GM18861 (cell line): ENCODE measurements at regions not wholly inside any gene's neighbourhood (a gene's known extent, or its start where the extent isn't known, plus 50 kb on each side); places are given as distances from the start of the nearest gene placed in this dataset.

Source experiments
- ATAC-seq: cut with Tn5 transposase; IDR thresholded peaks from one replicate; pipeline ENCODE4 v1.9.1; 2021; ENCODE audit not compliant: unreplicated experiment

DNA sequence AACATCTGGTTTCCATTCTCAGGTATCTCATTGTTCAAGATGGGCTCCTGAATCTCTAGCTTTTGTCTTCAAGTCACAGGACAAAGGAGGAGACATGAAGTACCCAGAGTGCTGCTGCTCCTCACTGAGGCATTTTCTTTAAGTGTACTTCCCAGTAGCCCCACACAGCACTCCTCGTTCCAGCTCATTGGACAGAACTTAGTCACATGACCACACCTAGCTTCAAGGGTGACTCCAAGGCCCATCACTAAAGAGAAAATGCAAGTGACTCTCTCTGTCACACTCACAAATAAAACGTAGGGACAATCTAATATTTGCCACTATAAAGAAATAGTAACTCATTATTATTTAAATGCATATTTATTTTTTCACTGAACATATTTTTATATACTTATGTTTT lies 58.3 kb upstream of the NEUROD6 start:
- ATAC-seq, result no peak

DNA sequence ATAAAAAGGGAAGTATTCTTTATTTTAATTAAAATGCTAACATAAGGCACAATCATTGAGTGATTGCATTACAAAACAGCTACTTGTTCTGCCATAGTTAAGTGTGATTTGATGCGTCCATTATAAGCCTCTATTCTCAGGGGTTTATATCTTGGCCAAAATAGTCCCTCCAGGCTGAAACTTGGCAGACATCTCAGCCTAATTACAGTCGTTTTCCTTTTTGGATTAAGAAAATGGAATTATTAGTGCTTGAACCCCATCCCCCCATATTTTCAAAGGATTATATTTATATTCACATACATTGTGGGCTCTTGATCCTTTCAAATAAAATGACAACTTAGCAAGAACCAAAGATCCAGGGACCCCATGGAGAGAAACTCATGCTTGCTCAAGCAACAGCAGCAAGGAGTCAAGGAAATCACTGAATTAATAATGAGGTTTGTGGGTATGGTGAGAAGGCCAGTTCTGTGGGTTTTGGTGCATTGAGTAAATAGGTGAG lies 66.7 kb upstream of the NEUROD6 start:
- no peak for ATAC-seq

DNA sequence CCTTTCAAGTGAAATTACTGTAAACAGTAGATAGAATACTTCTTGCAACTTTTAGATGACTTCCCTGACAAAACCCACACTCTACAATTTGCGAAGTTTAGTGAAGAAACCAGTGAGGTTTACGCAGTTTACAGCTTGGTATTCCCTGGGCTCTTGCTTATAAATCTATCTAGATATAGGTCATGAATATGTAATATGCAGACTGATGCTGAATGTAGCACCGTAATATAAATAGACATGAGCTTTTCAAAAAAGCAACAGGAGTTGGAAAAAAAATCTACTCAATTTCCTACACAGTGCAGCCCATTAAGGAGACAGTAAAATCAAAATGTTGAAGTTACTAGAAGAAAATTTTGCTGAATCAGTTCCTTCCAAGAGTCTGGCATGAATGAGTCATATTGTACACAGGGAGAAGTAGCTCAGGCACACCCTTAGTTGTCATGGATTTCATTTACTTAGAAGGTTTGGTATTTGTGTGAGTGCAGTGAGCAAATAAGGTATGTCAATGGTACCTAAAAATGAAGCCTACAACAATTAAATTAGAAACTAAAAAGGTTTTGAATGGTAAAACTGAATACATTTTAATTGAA lies 67.7 kb upstream of the NEUROD6 start:
- ATAC-seq, result no peak

DNA sequence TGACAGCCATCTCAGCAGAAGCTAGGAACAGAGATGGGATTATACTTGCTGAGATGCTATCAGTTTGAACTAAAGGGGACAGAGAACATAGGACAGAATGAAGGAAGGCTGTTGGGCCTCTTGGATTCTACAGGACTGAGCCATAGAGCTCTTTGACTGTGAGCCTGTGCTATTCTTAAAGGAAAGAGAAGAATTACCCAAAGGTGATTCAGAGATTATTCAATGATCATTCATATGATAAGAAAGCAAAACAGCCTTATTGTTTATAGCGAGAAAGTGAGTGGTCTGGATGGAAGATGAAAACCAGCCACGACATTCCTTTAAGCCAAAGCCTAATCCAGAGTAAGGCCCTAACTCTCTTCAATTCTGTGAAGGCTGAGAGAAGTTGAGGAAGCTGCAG lies 69.7 kb upstream of the NEUROD6 start:
- no peak for ATAC-seq

DNA sequence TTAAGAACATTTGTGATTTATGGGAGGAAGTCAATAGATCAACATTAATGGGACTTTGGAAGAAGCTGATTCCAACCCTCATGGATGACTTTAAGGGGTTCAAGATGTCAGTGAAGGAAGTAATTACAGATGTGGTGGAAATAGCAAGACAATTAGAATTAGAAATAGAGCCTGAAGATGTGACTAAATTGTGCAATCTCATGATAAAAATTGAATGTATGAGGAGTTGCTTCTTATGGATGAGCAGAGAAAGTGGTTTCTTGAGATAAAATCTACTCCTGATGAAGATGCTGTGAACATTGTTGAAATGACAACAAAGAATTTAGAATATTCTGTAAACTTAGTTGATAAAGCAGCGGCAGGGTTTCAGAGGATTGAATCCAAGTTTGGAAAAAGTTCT lies 70.9 kb upstream of the NEUROD6 start:
- ATAC-seq, result no peak

DNA sequence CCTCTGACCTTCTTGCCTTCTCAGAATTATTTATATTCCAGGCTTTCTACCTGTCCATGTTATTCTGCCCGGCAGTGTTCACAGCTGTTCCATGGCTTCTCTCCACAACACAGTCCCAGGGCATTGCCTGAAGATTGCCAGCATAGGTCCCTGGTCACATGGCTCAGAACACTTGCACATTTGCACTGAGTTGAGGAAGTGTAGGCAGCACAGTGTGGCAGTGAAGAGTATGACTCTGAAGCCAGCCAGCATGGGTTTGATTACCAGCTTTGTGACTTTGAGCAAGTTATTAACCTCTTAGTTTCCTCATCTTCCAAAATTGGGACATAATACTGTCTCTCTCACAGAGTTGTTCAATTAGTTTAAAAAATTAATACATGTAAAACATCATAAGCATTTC lies 73.2 kb upstream of the NEUROD6 start:
- no peak for ATAC-seq

DNA sequence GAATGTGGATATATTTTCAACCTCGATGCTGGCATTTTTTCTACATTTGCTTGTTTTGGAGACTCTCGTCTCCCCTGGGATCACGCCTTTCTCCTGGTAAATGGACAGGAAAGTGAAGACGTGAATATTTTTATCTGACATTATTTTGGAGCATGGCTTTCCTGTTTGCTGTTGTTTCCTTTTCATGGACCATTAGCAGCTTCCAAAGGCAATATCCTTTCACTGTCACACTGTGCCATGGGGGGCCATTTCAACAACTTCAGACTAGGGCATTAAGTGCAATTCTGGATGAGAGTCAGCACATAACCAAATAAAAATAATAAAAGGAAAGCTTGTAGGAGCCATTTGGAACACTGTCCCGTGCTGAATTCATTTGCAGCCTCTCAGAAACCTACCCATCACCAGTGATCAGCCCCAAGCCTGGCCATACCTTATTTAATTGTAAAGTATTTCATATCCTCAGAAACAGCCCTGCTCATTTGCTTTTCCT lies 75.9 kb upstream of the NEUROD6 start:
- ATAC-seq, result no peak

DNA sequence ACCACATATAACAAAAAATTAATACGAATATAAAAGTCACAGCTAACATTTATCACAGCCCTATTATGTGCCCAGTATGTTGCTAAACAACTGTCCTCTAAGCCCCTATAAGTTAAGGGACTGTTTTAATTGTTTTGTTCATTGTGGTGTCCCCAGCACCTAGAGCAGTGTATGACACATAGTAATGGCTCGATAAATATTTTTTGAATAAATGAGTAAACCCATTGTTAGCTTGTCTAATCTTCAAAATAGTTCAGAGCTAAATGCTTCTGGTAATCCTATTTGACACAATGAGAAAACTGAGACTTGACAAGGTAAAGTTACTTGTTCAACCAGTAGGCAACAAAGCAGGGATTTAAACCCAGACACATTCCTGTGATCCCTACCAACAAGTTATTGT lies 78.4 kb upstream of the NEUROD6 start:
- no peak for ATAC-seq

DNA sequence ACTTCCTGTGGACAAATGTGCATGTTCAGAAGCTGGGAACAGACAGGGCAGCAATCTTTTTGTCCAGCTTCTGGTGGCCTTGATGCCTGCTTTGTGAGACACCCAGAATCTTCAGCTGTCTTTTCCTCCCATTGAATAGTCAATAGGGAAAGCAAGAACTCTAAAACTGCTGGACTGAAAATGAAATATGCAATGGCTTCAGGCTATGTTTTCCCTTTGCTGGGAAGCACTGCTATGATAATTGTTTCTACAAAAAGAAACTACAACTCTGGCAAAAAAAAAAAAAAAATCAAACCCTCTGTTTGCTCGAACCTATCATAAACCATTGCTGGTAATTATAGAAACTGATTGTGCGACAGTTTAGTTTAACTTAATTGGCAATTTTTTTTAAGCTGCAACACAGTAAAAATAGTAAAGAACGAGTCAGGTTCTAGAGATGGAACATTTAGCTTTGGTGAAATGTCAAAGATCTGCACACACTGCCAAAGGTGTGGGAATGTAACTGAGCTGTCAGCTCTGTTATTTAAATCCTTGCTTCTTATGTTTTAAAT lies 79.1 kb upstream of the NEUROD6 start:
- ATAC-seq, result no peak

DNA sequence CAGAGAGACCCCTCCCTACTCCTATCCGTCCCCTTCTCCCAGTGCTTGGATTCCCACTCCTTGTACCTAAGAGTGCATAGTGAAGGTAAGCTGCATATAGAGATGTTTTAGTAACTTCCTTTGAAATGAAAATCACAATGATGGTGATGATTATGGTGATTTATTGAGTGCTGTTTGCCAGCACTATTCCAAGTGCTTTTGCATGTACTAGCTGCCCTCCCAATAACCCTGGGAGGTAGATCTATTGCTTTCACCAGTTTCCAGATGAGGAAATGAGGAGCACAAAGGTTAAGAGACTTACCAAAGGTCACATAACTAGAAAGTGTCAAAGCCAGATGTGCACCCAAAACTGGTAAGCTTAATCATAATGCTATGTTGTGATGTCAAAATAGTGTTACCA lies 80.4 kb upstream of the NEUROD6 start:
- ATAC-seq, result no peak

DNA sequence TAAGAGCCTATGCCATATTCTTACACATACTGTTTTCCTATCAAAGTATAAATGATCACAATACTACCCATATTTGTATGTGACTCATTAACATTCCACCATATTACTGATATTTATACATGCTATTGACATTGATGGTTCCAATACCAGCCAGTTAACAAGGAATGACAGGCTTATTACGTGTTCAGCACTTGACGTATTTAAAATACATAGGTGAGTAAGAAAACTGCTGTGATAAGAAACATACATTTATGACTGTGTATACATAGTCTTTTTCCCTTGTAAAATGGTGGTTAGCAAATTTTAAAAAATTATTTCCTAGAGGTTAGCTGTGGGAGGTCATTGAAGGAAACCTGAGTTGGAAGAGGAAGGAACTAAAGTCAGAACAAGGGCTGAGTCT lies 81.1 kb upstream of the NEUROD6 start:
- ATAC-seq, result no peak

DNA sequence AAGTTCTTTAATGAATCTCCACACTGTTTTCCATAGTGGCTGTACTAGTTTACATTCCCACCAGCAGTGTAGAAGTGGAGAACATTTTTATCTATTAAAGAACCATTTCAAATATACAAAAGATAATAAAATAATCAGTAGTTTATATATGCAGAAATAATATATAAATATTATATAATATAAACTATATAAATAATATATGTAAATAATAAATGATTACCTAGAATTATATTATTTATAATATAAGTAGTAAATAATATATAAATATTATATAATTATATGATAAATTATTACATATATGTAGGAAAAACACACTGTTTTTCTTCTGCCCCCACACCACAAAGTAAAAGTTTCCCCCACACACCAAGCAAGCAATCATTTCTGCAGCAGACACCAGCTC lies 83.5 kb upstream of the NEUROD6 start:
- no peak for ATAC-seq

DNA sequence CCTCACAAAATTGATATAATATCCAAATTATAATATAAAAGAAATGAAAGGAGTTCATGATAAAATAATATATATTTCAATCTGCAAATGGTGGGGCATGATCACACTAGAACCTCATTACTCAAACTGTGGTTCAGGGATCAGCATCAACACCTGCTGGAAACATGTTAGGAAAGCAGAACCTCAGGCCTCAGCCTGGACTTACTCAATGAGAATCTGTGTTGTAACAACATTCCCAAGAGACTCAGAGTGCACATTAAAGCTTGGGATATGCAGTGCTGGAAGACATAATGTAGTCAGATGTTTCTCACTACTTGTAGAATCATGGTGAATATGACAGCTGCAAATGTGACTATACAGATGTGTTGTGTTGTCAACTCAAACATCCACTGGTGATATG lies 81.7 kb upstream of the ITPRID1 start:
- no peak for ATAC-seq

DNA sequence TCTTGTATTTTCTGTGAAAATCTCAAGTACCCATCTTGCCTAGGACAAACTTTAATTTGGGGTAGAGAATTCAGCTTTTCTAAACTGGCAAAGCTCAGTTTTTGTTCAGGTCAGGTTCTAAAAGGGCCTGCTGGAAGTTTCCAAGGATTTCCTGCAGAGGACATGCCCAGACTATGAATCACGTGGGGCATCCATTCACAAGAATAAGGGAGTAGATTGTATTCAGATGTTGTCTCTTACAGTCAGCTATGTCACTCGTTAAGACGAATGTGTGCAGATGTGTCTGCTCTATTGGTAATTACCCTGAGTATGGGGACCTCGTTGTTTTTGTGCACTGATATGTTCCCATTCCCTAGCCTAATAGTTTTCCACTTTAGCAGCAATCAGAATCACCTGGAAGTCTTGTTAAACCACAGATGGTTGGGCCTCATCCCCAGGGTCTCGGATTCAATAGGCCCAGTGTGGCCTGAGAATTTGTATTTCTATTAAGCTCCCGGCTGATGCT lies 81.0 kb upstream of the ITPRID1 start:
- no peak for ATAC-seq

DNA sequence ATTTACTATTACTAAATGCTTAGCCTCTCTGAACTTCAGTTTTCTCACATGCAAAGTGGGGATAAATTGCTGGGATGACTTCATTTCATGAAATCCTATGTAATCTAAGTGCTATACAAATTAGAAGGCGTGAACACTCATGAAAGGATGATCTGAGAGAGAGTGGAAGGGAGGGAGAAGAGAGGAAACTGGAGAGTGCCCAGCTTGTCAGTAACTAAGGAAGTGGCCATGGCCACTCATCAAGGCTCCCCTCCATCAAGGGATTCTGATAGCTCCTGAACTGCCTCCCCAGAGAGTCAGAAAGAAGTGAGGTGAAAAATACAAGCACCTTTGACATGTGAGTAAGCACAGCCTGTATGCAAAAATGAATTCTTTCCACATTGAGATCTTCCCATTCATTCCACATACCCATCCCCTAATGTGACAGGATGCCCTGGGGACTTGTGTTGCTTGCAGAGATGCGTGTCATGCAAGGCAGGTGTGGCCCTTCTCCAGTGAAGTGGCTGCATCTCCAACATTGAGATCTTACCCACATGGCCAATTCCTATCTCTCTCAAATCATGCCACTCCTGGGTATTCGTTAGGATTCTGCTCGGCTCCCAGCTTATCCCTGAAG lies 76.5 kb upstream of the ITPRID1 start:
- ATAC-seq, result no peak

DNA sequence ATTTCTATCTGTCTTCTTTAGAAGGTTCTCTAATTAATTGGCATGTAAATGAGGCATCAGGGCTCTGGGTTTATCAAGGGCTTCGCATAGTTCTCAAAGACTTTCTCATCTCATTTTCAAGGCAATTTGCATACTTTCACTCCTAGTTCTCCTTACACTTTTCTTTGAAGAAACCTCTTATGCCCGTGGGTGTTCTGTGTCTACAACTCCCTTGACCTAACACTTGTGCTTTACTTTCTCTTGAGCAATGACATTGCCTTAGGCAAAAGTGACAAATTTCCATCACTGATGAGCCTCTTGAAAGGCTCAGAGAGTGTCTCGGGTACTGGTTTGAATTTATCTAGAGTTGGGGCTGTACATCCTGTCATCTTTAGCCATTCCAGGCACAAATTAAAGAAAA lies 74.7 kb upstream of the ITPRID1 start:
- ATAC-seq, result no peak

DNA sequence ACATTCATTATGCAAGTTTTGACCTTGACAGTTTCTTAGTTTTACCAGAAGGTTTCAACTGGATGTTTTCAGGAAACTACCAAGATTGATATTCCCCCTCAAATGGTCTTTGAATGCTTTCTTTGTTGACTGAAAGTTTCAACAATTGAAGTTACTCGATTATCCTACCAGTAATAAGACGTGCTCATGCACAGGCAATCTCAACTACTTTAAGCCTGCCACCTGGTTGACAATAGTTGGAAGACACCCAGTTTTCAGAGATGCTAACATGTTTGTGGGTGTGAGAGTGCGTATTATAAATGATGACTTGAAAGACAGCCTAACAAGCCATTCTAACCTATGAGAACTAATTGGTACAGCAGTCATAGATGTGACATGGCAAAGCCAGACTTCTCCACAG lies 73.4 kb upstream of the ITPRID1 start:
- ATAC-seq, result no peak

DNA sequence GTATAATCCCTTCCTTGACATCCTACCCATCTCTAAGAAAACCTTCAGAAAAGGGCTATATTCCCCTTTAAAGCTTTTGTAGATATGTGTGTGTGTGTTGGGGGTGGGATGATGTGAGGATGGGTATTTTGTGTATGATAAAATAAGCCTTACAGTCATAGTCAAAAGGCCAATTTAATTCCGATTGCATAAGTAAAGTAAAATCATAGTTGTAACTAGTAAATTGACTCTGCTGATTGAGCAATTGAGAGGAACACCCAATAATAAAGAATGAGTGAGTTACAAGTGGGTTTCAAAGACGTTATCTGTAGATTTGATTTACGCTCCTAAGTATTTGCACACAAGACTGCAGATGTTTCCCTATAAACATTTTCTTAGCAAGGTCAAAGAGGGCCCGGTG lies 71.3 kb upstream of the ITPRID1 start:
- no peak for ATAC-seq

DNA sequence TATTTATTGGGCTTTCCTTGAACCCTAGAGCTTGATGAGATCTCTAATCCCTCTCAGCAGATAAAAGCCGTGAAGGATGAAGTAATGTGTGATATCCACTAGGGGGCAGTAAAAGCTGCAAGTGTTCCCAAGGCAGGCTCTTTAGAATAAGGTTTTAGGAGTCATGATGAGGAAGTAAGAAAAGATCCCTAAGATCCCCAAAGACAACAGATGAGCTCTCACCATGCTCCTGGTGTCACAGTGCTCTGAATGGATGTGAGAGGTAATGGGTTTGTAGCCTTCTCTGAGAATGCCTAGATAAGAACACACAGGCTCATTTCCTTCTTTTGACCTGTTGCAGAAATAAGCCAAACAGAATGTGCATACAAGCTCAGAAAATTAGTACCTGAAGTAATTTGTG lies 70.4 kb upstream of the ITPRID1 start:
- peak; percentile 93 for ATAC-seq

DNA sequence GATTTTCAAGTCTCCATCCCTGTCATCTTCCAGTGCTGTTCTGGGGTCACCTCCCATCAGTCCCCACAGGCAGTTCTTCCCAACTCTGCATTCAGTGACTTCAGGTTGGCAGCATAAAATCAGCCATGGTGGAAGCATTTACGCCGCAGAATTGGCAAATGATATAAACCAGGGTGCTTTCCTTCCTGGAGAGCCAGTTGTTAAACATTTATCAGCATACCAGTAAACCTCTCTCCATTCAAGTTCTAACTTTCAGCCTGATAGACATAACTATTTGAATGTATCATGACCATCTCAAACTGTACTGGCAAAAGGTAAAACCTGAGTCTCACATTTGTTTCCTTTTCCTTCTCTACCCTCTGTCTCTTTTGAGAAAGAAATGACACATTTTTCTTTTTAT lies 69.7 kb upstream of the ITPRID1 start:
- ATAC-seq, result no peak

DNA sequence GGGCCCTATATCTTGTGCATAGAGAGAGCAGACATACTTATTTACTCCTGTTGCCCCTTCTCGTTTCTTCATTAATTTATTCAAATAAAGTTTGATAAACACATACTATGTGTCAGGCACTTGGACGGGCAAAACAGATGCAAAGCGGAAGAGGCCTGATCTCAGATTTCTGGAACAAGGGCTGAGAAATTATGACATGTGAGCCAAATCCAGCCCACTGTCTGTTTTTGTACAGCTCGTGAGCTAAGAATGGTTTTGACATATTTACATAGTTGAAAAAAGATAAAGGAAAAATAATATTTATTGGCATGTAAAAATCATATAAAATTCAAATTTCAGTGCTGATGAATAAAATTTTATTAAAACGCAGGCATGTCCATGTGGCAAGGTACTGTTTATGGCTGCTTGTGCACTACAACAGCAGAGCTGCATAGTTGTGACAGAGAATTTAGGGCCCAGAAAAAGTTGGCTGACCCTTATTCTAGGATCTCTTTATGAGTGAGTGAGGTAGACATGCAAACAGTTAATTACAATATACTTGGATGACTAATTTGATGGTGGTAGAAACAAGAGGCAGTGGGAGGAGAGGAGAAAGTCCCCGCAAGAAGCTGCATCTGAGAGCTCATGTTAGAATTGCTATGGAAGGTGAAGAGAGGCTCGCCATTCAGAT lies 68.1 kb upstream of the ITPRID1 start:
- ATAC-seq, result no peak

DNA sequence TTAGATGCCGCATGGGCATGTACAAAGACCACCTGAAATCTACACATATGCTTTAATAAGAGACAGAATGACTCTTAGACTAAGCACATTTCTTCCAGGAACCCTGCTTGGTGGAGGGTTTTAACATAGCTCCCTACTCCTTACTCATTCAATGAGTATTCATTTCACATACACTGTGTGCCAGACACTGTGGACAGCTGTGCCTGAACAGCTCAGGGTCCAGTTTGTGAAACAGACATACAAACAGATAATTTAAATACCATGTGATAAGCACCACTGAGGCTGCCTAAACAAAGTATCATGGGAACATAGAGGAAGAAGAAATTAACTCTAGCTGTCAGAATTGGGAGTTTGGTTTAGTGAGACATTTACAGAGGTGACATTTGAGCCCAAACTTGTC lies 65.2 kb upstream of the ITPRID1 start:
- ATAC-seq, result no peak
